ENCODE measurements at regions not wholly inside any gene's neighbourhood (a gene's known extent, or its start where the extent isn't known, plus 50 kb on each side); places are given as distances from the start of the nearest gene placed in this dataset.

DNA sequence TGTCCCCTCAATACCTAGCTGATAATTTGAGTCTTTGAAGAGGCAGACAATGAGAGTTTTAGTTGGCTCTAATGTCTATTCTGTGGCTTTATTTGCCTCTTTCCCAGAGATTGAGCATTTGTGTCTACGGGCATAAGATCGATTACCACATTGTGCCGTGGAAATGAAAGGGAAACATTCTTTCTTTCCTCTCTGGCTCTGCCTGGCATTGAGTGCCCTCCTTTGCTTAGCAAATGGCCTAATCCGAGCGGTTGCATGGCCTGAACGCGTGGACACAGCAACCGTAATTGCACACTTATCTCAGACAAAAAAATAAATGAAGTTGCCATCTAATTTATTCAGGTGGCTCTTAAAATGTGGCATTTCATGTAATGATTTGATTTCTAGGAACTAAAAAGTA is 247.9 kb downstream of the ADGRL2 start:
- TF ChIP-seq TEAD4 (CRISPR knock-in tag; IDR thresholded peaks at IDR 0.05) (no peak), TP53 (CRISPR knock-in tag; IDR thresholded peaks at IDR 0.05) (no peak), ATF1 (CRISPR knock-in tag; IDR thresholded peaks at IDR 0.05) (no peak), CREB1 (CRISPR knock-in tag; IDR thresholded peaks at IDR 0.05) (no peak), ZBTB21 (CRISPR knock-in tag; IDR thresholded peaks at IDR 0.05; ENCODE audit: borderline replicate concordance) (no peak), JUN (CRISPR knock-in tag; IDR thresholded peaks at IDR 0.05) (no peak)
- TF ChIP-seq, protein P1, sequence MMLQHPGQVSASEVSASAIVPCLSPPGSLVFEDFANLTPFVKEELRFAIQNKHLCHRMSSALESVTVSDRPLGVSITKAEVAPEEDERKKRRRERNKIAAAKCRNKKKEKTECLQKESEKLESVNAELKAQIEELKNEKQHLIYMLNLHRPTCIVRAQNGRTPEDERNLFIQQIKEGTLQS (CRISPR knock-in tag; conservative IDR thresholded peaks at IDR 0.05), result no peak
- TF ChIP-seq, protein P2, sequence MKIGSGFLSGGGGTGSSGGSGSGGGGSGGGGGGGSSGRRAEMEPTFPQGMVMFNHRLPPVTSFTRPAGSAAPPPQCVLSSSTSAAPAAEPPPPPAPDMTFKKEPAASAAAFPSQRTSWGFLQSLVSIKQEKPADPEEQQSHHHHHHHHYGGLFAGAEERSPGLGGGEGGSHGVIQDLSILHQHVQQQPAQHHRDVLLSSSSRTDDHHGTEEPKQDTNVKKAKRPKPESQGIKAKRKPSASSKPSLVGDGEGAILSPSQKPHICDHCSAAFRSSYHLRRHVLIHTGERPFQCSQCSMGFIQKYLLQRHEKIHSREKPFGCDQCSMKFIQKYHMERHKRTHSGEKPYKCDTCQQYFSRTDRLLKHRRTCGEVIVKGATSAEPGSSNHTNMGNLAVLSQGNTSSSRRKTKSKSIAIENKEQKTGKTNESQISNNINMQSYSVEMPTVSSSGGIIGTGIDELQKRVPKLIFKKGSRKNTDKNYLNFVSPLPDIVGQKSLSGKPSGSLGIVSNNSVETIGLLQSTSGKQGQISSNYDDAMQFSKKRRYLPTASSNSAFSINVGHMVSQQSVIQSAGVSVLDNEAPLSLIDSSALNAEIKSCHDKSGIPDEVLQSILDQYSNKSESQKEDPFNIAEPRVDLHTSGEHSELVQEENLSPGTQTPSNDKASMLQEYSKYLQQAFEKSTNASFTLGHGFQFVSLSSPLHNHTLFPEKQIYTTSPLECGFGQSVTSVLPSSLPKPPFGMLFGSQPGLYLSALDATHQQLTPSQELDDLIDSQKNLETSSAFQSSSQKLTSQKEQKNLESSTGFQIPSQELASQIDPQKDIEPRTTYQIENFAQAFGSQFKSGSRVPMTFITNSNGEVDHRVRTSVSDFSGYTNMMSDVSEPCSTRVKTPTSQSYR (CRISPR knock-in tag; IDR thresholded peaks at IDR 0.05), result no peak
- TF ChIP-seq, protein P3, sequence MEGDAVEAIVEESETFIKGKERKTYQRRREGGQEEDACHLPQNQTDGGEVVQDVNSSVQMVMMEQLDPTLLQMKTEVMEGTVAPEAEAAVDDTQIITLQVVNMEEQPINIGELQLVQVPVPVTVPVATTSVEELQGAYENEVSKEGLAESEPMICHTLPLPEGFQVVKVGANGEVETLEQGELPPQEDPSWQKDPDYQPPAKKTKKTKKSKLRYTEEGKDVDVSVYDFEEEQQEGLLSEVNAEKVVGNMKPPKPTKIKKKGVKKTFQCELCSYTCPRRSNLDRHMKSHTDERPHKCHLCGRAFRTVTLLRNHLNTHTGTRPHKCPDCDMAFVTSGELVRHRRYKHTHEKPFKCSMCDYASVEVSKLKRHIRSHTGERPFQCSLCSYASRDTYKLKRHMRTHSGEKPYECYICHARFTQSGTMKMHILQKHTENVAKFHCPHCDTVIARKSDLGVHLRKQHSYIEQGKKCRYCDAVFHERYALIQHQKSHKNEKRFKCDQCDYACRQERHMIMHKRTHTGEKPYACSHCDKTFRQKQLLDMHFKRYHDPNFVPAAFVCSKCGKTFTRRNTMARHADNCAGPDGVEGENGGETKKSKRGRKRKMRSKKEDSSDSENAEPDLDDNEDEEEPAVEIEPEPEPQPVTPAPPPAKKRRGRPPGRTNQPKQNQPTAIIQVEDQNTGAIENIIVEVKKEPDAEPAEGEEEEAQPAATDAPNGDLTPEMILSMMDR (IDR thresholded peaks at IDR 0.05), result no peak
- TF ChIP-seq, protein P4, sequence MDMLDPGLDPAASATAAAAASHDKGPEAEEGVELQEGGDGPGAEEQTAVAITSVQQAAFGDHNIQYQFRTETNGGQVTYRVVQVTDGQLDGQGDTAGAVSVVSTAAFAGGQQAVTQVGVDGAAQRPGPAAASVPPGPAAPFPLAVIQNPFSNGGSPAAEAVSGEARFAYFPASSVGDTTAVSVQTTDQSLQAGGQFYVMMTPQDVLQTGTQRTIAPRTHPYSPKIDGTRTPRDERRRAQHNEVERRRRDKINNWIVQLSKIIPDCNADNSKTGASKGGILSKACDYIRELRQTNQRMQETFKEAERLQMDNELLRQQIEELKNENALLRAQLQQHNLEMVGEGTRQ (CRISPR knock-in tag; IDR thresholded peaks at IDR 0.05), result no peak
- TF ChIP-seq, protein P5, sequence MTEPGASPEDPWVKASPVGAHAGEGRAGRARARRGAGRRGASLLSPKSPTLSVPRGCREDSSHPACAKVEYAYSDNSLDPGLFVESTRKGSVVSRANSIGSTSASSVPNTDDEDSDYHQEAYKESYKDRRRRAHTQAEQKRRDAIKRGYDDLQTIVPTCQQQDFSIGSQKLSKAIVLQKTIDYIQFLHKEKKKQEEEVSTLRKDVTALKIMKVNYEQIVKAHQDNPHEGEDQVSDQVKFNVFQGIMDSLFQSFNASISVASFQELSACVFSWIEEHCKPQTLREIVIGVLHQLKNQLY (CRISPR knock-in tag; IDR thresholded peaks at IDR 0.05), result no peak
- TF ChIP-seq, protein P6, sequence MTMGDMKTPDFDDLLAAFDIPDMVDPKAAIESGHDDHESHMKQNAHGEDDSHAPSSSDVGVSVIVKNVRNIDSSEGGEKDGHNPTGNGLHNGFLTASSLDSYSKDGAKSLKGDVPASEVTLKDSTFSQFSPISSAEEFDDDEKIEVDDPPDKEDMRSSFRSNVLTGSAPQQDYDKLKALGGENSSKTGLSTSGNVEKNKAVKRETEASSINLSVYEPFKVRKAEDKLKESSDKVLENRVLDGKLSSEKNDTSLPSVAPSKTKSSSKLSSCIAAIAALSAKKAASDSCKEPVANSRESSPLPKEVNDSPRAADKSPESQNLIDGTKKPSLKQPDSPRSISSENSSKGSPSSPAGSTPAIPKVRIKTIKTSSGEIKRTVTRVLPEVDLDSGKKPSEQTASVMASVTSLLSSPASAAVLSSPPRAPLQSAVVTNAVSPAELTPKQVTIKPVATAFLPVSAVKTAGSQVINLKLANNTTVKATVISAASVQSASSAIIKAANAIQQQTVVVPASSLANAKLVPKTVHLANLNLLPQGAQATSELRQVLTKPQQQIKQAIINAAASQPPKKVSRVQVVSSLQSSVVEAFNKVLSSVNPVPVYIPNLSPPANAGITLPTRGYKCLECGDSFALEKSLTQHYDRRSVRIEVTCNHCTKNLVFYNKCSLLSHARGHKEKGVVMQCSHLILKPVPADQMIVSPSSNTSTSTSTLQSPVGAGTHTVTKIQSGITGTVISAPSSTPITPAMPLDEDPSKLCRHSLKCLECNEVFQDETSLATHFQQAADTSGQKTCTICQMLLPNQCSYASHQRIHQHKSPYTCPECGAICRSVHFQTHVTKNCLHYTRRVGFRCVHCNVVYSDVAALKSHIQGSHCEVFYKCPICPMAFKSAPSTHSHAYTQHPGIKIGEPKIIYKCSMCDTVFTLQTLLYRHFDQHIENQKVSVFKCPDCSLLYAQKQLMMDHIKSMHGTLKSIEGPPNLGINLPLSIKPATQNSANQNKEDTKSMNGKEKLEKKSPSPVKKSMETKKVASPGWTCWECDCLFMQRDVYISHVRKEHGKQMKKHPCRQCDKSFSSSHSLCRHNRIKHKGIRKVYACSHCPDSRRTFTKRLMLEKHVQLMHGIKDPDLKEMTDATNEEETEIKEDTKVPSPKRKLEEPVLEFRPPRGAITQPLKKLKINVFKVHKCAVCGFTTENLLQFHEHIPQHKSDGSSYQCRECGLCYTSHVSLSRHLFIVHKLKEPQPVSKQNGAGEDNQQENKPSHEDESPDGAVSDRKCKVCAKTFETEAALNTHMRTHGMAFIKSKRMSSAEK (CRISPR knock-in tag; IDR thresholded peaks at IDR 0.05; ENCODE audit: borderline replicate concordance), result no peak
- TF ChIP-seq, protein P7, sequence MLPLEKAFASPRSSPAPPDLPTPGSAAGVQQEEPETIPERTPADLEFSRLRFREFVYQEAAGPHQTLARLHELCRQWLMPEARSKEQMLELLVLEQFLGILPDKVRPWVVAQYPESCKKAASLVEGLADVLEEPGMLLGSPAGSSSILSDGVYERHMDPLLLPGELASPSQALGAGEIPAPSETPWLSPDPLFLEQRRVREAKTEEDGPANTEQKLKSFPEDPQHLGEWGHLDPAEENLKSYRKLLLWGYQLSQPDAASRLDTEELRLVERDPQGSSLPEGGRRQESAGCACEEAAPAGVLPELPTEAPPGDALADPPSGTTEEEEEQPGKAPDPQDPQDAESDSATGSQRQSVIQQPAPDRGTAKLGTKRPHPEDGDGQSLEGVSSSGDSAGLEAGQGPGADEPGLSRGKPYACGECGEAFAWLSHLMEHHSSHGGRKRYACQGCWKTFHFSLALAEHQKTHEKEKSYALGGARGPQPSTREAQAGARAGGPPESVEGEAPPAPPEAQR (CRISPR knock-in tag; IDR thresholded peaks at IDR 0.05), result no peak
- TF ChIP-seq, protein P8, sequence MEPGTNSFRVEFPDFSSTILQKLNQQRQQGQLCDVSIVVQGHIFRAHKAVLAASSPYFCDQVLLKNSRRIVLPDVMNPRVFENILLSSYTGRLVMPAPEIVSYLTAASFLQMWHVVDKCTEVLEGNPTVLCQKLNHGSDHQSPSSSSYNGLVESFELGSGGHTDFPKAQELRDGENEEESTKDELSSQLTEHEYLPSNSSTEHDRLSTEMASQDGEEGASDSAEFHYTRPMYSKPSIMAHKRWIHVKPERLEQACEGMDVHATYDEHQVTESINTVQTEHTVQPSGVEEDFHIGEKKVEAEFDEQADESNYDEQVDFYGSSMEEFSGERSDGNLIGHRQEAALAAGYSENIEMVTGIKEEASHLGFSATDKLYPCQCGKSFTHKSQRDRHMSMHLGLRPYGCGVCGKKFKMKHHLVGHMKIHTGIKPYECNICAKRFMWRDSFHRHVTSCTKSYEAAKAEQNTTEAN (CRISPR knock-in tag; IDR thresholded peaks at IDR 0.05), result no peak
